HG02610 (cell line): ENCODE measurements at regions not wholly inside any gene's neighbourhood (a gene's known extent, or its start where the extent isn't known, plus 50 kb on each side); places are given as distances from the start of the nearest gene placed in this dataset.

ENCODE experiments used
- ATAC-seq: cut with Tn5 transposase; IDR thresholded peaks from one replicate; pipeline ENCODE4 v1.9.1; 2021; ENCODE audit warnings: mild to moderate bottlenecking, moderate library complexity; ENCODE audit not compliant: unreplicated experiment

DNA sequence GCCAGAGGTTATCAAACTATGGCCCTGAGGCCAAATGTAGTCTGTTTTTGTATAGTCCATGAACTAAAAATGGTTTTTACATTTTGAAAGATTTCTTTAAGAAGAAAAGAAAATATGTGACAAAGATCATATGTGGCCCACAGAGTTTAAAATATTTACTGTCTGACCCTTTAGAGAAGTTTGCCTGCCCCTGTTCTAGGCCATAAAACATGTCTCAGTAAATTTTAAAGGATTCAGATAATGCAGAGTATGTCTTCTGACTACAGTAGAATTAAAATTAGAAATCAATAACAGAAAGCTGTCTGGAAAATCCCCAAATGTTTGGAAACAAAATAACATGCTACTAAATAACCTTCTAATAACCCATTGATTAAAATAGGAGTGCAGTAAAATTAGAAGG, 86.3 kb downstream of the KCNRG start:
- ATAC-seq, result no peak

DNA sequence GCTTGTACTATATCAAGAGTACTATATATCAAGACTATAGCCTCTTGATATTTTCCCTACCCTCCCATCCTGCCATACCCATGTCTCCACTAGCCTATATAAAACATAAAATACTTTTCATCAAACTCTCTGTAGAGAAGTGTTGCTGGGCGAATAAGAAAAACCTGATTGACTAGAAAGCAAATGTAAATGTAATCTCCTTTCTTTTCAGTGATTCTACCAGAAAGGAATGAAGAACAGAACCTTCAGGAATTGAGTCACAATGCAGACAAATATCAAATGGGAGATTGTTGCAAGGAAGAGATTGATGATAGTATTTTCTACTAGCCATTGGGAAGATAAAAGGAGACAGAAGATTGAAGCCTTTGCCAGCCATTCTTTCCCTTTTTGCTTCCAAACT, 89.2 kb downstream of the KCNRG start:
- no peak for ATAC-seq

DNA sequence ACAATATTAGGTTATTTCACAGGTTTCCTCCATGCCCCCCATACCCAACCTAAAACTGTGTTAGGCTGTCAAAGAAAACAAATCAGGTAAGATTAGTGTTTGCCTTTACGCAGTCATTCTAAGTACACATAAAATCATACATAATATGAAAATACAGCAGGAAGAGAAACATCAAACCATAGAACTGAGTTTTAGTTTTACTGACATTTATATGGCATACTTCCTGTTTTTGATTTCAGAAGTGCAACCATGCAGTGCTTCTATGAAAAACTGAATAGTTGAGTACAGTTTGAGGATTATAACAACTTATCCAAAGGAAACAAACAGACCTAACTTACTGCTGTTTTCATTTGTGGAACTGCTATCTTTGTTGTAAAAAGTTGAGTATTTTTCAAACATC, 91.3 kb downstream of the KCNRG start:
- peak; percentile 78 for ATAC-seq

DNA sequence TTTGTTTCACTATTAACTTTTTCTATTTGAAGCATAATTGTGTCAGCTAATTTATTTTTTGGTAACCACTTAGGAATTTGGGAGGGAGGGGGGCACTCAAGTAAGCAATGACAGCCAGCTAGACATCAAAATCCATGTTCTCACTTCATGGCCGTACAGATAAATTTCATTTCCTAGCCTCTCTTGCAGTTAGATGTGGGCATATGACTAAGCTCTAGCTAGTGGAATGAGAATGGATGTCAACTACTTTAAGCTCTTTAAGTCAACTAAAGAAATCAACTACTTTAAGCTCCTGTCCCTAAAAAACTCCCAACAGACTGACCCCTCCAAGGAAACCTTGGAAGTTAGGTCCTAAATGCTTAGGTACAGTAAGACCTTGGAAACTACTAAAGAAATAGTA, 92.0 kb downstream of the KCNRG start:
- ATAC-seq, result peak; percentile 33

DNA sequence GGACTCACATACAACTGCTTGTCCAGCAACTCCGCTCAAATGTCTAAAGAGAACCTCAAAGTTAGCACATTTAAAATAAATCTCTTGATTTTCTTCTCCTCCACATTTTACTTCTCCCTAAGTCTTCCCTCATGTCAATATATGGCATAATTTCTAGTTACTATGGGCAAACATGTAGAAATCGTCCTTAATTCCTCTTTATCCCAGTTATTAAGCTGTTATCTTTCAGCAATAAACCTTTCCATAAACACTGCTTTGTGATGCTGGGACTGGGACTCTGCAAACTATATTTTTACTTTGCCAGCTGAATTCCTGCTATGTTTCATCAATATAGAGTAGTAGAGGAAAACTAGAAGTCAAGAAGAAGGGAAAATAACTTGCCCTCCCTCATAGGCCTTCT, 99.7 kb downstream of the KCNRG start:
- ATAC-seq, result no peak

DNA sequence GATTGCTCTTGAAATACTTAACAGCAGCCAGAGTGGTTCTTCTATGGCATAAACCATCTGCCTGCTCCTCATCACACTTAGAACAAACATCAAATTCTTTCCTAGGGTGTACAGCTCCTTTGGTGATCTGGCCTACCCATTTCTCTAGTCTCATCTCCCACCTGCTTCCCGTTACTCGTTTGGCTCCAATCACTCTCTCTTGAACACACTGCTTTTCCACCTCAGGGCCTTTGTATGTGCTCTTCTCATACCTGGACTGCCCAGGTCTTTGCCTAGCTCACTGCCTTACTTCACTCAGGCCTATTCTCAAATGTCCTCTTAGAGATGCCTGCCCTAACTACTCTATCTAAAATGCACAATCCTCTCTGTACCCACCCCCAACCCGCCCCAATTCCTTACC, 100.5 kb downstream of the KCNRG start:
- no peak for ATAC-seq

DNA sequence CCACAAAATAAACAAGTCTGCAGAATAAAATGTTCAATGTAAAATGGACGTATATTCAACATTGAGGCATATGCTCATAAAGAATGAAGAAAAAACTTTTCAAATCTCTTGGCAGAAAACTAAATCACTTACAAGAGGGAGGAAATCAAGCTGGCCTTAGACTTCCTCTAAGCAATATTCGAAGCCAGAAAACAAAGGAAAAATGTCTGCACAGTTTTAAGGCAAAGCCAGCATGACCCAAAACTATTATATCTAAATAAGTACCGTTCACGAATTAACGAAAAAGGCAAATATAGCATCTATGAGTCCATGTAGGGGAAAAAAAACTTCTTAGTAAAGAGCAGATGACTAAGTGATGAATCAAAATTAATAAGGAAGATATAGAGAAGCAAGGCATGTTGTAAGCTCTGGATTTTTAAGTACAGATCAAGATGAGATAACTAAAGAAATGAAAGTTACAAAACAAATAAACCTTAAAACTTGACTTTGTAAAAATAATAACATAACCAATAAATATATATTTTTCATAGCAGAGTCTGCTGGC, 101.3 kb downstream of the KCNRG start:
- ATAC-seq, result no peak

DNA sequence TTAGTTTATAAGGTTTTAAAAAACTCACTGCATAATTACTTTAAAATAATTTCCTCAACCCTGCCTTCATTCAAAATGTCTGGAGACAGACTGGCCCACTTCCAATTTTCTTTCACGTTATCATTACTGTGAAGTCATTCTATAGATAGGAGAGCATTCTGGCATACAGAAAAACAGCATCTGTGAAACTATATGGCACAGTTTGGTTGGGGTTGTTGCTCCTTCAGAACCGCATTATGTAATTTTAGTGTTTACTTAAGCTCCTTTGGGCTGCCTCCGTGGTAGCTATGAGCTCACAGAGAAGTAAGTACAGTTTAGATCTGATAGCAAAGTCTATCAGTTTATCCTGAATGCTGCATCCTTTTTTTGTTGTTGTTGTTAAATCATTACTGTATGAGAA, 104.3 kb downstream of the KCNRG start:
- ATAC-seq, result no peak

DNA sequence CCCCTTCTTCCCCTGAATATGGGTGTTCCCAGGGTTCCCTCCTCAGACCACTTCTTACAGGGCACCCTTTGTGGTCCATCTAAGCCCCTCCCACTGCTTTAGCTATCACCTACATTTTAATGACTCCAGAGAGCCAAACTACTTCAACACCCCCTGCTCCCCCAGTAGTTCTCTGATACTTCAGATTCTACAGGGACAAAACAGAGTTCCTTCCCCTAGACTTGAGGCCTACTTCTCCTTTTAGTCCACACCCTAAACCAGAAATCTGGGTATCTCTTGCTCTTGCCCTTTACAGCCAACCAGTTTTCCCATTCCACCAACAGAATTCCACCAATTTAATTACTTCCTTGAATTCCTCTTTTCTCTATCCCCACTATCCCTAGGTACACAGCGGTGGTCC, 107.2 kb downstream of the KCNRG start:
- no peak for ATAC-seq

DNA sequence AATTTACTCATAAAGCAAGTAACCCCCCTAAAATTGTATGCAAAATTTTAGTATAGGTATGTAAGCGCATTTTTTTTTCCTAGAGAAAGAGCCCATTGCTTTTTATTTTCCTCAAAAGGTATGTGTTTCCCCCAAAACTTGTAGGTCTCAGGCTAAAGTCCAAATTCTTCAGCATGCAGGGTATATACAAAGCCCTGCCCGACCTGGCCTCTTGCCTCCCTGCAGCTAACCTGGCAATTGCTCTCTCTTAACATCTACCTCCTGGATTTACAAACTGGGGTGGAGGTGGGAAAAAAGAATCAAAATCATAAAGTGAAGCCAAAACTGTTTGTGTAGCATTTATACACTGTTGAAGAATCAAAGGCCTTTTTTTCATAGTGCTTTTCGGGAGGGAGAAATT, 107.8 kb downstream of the KCNRG start:
- ATAC-seq, result no peak

DNA sequence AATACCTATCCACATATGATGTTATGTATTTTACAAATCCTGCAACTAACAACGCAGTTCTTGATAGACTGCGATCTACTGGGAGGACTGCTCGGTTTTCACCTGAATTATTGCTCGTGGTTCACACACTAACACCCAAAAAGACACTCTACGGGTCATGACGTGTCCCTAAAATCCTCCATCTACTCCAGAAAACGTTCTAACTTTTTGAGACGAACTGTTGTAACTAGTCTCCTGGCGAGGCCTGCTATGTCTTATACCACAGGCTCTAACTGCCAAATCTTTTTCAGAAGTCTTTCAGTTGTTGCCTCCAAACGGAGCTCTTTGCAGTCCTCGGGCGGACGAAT, 108.2 kb downstream of the KCNRG start:
- ATAC-seq, result no peak

DNA sequence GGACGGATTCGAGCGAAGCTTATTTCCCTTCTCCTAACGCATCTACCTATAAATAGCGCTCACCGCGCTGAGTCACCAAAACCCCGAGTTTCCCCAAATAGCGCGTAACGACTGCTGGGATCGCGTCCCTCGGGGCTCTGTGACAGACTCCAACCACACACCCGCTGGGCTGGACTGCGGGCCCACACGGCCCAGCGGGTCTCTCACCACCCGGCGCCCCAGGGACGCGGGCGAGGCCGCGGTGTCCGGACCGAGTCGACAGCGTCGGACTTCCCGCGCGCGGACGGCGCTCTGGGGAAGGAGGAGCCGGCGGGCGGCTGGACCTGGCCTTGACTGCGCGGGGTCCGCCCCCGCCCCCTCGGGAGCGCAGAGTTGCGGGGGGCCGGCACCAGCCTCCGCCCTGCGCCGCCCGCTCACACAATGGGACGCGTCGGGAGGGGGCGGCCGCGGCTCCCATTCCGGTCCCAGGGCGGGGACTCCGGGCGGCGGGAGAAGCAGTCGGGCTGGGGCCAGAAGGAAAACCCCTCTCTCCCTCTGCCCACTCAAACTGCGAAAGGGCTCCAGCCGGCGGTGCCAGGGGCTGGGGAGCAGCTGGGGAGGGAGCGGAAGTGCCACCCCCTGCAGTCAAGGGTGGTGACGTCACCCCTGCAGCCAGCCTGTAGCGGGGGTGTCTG, 108.8 kb downstream of the KCNRG start:
- ATAC-seq, result peak; percentile 63

DNA sequence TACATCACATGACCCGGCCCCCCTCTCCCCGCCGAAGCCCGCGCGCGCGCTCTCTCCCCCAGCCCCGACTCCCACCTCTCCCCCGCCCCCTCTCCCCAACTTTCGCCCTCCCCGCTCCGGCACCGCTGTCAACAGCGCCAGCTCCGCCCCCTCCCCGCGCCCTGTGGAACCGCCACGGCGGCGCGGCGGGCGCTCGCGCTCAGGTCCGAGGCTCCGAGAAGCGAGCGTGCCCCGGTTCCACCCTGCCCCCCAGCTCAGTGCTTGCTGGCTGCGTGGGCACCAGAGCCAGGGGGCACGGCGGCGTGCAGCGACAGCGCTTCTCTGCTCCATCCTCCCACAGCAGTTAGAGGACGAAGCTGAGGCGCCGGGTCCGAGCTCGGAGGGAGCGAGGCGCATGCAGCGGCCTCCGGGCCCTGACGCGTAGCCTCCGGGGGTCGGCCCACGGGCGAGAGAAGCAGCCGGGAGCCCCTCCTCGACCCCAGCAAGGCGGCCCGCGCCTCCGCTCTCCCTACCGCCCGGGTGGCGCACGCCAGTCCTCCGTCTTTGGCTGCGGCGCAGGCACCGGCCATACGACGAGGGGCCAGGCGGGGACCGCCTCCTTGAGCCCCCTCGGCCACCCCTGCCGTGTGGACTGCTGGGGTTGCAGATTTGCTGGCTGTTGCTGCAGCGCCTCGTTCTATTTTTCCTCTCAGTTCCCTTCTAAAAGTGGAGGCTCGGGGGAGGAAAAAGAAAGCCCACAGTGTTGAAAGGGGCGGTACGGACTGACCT, 109.5 kb downstream of the KCNRG start:
- peak; percentile 5 for ATAC-seq

DNA sequence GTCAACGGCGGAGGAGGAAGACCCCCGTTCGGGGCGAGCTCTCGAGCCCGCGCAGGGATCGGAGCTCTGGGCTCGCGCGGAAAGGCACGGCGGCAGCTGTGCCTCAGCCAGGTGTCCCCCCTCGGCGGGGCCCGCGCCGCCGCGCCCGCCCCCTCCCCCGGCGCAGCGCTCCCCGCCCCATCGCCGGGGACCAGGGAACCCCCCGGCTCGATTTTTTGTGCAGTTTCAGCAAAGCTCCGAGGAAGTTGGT, 110.0 kb downstream of the KCNRG start:
- peak; percentile 3 for ATAC-seq

DNA sequence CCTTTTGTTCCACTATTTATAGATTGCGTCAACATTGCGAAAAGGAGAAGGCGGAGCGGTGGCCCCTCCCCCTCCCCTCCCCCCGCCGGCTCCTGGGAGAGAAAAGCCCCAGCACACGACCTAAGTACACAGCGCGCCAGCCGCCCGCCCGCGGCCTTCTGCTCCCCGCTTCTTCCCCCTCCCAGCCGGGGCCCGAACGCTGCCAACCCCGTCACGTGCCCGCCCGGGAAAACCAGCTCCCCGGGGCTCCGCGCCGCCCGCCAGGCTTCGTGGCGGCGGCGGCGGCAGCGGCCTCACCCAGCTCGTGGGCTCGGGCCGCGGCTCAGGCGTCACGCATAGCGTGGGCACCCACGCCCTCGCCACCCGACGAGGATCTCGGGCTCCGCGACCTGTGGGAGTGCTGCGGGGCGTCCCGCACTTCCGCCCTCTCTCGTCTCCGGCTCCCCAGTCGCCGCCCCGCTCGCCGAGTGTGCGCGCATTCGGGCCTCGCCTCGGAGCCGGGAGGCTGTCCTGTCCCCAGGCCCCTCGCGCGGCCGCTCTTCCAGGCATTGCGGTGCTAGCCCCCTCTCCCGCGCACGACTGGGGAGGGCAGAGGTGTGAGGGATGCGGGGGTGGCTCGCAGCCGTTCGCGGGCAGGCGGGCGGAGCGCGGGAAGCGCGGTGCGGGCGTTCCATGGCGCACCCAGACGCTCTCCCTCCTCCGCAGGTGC, 110.5 kb downstream of the KCNRG start:
- ATAC-seq, result peak; percentile 11

DNA sequence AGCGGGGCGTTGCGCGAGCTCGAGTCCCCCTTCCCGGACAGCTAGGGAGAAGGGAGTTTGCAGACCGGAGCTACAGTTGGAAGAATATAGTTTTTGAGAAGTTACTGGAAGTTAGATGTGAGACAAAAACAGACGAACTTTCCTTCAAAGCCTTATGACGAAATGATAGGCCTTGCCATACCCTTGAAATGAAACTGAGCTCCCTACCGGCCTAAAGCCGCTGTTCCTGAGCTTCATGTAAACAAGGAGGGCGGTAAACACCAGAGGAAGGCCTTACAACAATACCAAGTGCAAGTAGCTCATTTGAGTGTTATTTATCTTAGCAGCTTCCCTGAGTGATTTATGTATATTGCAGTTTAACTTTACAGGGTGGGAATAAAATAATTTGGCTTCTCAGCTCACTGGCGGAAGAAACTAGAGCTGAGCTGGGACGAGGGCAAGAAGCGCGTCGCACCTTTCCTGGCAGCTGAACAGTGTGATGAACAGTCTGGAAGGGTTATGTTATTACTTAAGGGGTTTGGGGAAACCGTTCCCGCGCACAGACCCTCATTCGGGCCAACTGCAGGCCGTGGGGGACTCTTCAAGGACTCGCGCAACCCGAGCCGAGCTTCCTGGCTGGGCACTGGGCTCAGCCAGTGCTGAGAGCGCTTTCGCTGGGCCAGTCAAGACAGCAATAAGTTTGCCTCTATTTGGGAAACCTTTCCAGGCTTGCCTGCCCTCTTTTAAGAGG, 111.2 kb downstream of the KCNRG start:
- ATAC-seq, result no peak

DNA sequence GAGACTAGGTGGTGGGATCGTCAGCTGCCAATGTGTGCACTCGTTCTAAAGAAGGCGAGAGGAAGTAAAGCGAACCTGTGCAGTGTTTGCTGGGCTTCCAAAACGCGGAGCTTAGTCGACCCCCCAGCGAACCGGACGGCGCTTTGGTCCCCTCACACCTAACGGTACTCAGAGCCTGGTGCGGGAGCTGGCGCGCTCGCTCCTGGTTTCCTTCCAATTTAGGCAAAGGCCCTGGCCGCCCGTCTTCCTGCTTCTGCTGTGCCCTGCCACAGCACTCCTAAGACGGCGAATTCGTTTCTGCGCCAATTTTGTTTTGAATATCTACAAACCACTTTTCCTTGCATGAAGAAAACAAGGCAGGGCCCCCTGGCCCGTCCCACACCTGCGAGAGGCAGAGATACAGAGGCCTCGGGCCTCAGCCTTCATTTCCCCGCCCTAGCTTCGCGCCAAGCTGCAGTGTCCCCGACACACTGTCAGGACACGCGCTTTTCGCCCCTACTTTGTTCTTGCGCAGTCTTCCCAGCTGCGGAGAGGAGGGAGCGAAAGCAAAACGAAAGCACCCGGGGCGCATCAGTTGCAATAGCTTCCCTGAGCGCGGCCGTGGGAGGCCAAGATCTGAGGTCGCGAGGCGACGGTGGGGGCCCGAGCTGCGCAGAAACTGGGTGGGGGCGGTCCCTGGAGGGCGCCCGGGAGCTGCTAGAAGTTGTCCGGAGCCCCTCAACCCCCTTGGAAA, 111.9 kb downstream of the KCNRG start:
- no peak for ATAC-seq

DNA sequence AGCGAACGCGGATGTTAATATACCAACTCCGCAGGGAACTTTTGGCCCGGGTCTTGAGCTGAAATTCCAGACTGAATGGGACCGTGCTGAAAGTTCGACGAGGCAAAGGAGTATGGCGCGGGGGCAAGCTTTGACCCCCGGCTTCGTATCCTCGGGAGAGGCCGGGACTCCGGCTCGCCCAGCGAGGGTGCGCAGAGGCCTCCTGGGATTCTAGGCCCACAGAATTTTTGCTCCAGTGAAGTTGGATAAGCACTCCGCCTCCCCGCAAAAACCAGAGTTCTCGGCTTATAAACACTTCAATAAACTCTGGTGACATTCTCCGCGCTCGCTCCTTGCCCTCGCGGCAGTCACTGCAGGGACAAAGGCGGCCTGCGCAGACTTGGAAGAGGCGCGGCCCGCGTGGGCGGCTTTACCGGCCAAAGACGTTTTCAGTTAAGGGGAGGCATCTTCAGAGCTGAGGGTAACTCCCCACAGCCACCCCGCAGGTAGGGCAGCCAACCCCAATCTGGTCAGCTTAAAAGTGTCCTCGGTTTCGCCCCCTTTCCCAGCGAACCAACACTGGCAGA, 112.6 kb downstream of the KCNRG start:
- ATAC-seq, result no peak

DNA sequence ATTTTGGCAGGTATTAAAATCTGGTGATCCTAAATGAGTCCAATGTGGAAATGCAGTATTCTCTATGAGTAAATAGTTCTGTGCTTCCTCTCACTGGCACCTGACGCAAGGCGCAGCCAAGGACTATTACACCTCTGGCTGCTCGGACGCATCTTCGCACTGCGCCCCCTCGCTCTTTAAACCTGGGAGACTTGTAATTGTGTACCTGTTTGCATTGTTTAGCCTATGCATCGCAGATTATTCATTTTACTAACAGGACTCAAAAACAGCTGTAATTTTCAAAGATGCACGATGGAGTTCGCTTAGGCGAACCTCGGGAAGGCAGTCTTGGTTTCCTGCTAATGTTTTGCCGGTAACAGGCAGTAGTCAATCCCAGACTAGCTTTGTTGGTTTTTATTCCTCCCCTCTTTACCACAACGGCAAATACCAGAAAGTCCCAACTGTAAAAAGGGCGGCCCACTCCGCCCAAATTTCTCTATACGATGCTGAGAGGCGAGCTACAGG, 113.2 kb downstream of the KCNRG start:
- ATAC-seq, result peak; percentile 12

DNA sequence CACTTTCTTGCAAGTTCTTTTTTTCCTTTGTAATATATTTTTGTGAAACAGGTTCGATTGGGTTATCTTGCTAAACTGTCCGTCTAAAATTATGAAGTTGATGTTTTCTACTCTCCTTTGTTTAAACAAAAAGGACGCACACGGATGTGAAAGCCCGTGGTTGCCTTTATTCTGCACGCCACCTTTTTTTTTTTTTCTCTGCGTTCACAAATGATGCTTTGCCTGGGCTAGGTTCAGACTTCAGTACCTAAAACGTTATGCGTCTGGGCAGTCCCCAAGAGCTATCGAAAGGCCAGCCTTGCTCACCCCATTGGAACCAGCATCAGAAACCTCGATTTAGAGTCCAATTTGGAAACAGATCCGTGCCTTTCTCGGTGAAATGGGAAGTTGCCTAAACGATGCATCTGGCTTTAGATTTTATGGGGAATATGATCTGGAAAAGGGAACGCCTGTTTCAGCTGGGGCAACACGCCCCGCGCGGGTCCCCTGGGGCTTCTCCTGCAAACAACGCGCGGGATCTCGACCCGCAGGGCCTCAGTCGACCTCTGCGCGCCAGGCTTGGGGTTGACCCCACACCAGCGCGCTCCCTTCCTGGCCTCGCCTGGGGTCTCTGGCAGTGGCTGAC, 113.9 kb downstream of the KCNRG start:
- ATAC-seq, result peak; percentile 23
